HG03095 (cell line): ENCODE measurements at regions not wholly inside any gene's neighbourhood (a gene's known extent, or its start where the extent isn't known, plus 50 kb on each side); places are given as distances from the start of the nearest gene placed in this dataset.

ENCODE experiments used
- ATAC-seq: cut with Tn5 transposase; IDR thresholded peaks from one replicate; pipeline ENCODE4 v1.9.1; 2021; ENCODE audit warnings: moderate library complexity; ENCODE audit not compliant: unreplicated experiment

DNA sequence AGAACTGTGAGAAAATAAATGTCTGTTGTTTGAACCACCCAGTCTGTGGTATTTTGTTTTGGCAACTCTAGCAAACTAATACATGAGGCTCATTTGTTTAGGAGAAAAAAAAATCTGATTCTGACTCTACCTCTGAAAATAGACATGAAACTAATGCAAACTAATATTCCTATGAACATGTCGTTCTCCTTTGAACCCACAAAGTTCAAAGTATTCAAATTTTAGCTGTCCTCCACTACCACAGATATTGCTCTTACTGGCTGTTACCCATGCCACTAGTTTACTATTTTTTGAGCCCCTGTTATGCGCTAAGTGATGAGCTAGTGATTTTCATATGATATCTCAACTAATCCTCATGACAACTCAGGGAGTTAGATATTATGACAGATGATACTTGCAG, 58.8 kb upstream of the ZNF804B start:
- no peak for ATAC-seq

DNA sequence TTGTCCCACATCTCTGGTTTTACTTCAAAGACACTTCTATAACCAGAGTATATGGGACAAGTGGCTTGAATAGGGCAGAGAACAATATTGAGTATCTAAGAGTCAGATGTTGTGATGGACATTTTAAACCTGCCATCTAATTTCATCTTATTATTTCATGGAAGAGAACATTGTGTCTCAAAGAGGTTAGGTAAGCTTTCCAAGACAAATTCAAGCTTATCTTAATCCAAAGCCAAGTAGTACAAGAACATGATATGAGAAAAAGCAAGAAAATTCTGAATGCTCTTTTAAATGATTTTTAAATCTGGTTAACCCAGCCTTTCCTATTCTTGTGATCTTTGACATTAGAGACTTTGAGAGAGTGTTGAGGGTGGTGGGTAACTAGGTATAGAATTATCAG, 65.3 kb upstream of the ZNF804B start:
- ATAC-seq, result no peak

DNA sequence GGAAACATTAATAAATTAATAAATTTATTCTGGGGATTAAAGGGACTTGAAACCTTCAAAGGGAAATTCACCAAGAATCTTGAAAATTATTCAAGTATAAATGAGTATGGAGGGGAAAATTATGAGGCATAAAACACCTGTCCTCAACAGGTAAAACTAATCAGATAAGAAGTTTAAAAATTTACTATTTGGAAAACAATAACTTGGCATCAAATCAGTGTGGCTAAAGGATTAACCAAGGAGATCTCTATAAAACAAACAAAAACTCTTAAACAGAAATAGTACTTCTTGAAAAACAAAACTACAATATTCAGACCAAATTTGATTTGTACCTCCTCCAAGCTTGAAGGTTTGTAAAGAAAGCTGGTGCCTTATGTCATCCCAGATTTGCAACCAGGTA, 66.4 kb upstream of the ZNF804B start:
- ATAC-seq, result no peak

DNA sequence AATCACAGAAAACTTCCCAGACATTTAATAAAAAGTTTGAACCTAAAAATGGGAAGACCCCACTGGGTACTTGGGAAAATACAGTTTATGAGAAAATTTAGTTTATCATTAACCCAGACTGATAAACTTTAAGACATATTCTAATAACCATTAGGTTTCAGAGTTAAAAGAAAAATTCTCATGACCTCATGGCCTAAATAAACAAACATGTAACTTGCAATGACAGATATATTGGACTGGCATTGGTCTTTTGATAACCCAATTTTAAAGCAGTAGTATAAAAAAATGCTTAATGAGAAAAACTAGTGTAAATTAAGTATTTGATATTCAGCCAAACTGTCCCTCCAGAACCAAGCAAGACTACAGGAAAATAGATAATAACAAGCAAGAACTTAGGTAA, 67.0 kb upstream of the ZNF804B start:
- ATAC-seq, result no peak

DNA sequence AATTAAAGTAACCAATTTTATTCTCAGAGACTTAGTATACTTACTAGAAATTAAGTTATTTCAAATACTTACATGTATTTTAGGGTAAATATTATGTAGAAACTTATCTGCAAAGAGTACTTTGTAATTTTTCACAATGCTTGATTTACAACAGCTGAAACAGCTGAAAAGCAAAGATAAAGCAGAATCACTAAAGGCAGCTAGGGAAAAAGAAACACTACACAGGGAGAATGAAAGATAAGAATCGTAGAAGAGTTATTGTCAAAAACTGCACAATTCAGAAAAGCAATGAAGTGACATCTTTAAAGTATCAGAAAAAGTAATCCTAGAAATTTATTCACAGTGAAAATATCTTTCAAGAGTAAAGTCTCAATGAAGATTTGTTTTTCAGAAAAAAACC, 69.7 kb upstream of the ZNF804B start:
- no peak for ATAC-seq

DNA sequence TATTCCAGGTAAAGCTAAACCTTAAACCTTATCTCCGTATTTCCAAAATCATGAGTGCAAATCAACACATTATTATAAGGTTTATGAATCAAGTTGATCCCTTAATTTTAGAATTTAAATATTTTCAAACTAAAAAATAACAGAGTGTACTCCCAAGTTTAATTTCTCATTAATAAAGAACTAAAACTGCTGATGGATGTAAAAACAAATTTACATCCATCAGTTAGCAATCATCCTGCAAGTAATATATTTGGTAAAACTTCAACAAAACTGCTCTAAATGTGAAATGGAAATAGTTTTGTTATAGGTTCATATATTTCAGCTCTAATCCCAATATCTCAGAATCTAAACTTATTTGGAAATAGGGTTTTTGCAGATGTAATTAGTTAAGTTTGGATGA, 71.3 kb upstream of the ZNF804B start:
- ATAC-seq, result no peak

DNA sequence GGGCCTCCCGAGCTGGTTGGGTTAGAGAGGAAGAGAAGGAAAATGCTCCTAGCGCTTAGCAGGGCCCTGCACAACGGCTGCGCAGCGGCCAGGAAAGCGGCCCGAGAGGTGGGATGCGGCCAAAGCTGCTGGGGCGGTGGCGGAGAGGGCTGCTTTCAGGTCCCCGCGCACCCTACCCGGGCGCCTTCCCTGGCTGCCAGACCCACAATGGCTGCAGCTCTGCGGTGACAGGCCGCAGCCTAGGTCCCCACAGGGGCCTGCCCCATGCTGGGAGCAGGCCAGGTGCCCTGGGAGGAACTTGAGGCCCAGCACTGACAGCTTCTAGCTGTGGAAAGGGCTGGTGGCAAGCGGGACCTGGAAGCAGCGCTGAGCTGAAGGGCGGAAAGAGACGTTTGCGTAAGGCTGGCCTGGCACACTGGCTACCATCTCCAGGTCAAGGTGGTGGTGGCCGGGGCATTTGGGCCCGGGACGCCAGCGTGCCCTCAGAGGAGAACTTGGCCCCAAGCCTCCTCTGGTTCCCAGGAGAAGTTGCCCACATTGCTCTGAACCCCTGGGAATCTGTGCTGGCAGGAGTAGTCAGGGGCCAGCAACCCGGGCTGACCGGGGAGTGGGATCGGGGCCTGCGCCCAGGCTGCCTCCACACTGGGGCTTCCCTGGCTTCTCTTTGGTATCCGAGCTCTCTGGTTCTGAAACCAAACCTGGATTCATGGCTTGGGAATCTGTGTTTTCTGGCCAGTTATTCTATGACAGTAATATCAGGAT, 72.9 kb upstream of the ZNF804B start:
- no peak for ATAC-seq

DNA sequence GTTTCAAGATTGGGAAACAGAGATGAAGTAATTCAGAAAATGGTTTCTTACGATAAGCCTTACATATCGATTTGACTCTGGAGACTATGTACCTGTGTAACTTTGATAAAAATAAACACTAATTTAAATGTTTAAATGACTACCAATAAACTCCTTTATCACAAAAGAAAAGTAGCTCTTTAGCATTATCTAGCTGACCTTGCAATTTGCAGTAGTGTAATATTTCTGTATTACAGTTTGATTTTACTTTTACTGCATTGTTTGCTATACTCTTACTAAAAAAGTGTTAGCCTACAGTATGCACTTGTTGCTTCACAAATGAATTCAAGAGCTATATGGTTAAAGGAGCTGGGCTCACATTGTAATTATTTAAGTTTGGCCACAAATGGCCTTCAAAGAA, 77.8 kb upstream of the ZNF804B start:
- no peak for ATAC-seq

DNA sequence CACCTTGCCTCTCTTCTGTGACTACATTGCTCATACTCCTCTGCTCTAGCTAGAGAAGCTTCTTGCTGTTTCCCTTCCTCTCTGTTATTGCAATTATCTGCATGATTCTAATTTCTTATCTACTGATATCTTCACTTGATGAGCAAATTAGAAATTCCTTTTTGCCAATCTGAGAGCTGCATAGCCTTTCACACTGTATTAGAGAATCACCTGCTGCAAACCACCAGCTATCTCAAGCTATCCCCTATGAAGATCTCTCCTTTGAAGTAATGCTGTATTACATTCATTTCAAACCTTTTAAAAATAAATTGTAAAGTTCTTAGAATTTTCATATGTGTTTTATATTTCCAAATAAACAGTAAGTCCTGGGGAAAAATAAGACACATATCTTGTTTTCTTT, 89.0 kb upstream of the ZNF804B start:
- ATAC-seq, result no peak

DNA sequence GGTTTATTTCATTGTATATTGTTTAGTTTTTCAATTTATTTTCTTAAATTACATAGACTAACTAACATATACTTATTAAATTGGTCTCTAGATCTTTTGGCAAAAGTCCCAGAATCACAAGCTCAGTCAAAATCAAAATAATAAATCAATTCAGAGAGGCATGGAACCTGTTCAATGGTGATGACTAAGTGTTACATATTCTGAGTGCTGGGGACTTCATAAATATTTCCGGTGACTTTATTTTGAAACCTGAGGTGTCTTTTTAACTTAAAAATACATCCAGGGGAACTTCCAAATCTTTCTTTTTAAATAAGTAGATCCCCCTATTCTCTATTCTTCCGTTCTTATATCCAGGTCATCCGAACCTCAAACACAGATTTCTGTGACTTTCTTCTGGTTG, 89.6 kb upstream of the ZNF804B start:
- no peak for ATAC-seq

DNA sequence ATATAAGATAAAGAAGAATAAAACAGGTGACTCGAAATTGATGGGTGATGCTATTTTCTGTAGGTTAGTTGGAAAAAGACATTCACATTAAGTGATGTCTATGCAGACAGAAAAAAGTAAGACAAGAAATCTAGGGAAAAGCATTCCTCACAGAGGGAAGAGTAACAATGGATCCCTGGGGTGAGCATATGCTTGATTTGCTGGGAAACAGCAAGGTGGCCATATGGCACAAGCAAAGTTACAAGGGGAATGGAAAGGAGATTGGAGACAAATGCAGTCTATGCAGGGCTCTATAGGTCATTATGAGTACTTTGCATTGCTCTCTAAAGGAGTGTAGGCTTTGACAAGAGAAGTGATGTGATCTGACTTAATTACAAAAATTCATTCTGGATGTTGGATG, 90.9 kb upstream of the ZNF804B start:
- ATAC-seq, result no peak

DNA sequence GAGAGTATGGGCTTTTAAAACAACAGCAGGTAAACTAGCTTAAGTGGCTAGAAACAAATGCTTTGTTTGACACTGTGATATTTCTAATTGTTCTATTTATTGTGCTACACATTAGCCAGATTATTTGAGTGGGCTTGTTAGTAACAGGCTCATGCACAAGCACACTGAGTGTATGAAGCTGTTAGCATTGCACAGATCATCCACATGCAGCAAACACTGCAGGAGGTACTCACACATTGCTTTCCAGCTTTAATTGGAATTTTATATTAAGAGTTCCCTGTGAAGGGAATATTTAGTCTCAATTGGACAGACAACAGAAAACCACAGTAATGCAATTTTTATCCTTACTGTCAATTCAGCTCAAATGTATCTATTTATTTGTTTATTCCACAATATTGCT, 92.9 kb upstream of the ZNF804B start:
- ATAC-seq, result no peak

DNA sequence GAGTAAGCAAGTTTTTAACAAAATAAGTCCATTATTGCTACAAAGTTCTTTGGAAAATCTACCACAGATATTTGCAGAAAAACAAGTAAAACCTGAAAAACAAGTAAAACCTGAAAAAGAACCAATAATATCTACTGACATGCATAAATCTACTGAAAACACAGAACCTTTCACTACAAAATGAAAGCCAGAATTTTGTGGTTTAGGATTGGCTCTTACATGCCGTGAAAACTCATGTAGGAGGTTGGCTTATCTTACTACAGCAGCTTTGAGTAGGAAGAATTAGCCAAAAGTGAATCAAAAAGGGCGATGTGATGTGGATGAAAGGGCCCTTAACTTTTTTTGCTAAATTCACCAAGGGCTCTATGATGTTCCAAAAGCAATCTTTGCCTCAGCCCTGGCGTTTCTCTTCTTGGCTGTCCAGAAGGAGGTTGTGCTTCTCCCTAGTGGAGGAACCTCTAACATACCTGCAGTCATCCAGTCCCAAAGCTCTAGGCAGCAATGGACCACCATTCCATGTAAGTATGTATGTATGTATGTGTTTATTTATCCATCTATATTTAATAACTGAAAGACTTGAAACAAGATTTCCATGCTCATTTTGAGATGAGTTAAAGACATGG, 93.5 kb upstream of the ZNF804B start:
- ATAC-seq, result no peak

DNA sequence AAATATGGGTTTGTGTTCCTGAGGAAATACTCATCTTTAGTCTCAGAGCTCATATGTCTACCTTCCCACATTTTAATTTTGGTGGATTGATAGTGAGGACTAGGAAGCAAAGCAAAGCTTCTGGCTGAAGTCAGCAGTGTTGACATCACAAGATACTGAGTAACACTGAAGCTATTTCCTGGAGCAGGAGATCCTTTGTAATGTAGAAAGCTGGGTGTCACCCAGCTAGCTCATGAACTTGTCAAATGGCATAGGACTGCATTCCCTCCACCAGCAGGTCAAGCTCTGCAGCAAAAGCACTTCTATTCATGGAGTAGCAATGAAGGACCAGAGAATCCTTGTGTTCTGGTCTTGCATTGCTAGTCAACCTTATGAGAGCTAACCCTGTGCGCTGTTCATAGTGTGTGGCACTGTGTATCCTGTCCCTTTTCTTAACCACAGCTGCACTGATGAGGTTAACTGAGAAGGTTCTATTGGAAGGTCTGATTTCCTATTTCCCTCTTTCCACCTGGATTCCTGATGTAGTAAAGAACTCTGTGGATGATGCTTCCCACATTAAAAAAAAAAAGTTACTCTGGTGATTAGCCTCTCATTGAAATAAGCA, 94.8 kb upstream of the ZNF804B start:
- no peak for ATAC-seq

DNA sequence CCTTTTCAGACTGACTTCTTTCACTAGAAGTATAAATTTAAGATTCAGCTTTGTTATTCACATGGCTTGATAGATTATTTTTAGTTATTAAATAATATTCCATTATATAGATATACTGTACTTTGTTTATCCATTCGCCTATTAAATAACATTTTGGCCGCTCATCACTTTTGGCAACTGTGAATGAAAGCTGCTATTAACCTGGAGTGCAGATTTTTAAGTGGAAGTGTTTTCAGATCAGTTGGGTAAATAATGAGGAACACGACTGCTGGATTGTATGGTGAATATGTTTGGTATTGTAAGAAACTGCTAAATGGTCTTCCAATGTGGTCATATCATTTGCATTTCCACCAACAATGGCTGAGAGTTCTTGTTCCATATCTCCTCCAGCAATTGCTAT, 97.6 kb upstream of the ZNF804B start:
- no peak for ATAC-seq

DNA sequence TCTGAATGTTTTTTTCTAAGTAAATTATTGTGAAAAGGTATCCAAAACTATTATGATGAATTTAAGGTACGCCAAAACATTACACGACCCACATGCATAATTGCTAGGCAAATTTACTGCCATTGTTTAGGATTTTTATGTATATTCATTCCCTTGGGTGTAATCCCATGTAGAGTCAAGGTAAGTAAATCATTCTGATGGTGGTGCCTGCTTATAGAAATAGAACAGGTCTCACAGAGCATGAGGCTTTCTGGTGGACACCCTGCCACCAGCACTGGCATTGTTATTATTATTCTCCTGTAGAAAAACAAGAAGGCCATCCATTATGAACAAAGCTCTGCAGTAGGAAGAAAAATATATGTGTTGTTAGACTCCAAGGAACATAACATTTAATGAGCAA, 111.7 kb upstream of the ZNF804B start:
- ATAC-seq, result no peak

DNA sequence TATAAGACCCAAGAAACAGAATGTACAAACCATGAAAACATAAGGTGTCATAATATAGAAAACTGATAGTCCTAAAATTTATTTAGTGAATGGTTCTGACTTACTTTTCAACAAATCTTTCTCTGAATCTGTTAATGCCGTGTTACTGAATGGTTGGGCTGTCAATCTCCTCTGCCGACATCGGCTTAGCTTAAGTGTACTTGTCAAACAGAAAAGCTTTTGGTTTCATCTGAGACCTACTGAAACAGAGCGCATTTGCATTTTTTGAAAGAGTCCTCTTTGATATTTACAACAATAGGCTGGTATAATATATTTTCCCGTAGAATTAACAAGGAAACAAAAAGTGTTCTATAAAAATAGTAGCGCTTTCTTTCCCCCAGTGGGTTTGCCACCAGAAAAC, 120.9 kb upstream of the ZNF804B start:
- no peak for ATAC-seq

DNA sequence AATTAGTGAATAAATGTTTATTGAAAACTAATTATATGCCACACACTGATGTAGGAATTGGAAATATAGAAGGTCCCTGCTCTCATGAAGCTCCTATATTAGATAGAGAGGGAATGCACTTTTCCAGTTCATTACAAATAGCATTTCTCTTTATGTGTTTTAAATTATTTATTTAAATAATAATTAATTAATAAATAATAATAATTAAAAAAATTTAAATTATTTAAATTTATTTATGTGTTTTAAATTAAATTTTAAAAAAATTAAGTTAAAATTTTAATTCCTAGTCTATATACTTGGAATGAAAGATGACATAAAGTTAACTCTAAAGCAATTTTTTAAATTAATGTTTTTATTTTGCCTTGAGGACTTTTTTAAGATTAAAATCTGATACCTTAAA, 121.7 kb upstream of the ZNF804B start:
- ATAC-seq, result no peak

DNA sequence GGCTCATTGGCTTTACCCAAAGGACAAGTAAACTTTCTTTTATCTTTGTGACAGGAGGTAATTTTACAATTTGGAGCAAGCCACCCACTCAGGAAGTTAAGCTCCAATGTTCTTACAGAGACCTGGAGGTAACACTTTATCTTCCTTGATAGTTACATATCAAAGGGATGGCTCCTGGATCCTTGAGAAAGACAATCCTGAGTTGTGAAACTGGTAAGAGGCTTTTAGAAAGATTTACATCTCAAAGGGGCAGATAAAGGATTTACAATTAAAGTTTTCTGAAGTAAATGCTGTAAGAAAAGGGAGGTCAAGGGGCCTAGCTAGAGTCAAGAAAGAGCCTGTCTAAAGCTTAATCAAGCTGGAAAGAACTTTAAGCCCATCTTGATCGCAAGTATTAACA, 124.4 kb upstream of the ZNF804B start:
- no peak for ATAC-seq

DNA sequence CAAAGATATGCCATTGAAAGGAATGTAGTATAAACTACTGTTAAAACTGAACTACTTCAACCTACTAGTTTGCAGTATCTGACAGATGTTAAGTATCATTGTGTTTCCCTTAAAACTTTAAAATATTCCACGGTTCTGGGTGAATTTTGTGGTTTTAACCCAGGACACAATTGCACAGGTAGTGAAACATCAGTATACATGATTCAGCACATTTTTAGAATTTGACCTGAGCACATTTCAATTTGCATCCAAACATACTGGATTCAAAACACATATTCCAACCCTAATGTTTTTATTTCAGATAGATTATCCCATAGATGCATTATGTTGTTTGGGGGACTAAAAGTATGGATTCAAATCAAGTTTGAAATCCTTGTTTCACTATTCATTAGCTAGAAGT, 129.9 kb upstream of the ZNF804B start:
- no peak for ATAC-seq

DNA sequence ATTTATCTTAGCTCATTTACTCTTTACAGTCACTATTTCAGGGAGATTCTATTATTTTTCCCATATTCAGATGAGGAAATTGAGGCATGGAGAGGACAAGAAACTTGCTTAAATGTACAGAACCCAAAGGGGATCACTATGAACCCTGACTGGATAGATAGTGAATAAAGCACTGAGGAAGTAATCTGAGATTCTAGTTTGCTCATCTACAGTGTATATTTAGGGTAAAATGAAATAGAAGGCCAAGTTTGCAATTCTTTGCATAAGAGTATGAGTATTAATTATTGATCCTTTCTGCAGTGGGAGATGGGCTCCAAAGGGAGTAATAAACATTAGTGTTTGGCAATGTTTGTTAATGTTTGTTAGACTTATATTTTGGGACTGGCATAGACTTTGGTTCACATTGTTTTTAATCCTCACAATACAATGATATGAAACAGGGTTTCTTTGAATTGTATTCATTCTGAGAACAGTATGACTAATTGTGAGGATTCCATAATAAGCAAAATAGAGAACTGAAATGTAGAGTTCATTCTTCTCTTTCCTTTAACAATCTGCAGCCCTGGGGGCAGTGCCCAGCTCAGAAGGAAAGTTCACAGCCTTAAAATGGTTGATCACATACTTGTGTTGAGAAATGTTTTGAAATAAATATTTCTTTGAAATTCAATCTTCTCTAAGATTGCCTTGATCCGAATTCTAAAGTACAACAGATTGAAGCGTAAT, 131.0 kb upstream of the ZNF804B start:
- ATAC-seq, result peak; percentile 99

DNA sequence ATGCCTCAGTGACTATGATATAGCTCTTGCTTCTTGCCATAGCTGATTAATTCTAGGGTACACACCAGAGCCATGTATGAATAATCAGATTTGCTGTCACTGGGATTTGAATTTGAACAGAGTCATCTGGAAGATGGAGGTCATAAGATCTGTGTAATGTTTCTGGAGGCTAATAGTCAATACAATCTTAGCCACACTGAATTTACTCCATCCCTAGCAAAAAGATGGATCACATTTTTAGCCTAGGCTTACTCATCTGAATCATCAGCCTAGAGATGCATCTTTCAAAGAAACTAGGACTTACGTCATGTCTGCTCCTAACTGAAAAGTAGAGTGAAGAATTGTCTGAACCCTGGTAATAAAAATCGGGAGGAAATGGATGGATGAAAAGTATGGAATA, 142.3 kb upstream of the ZNF804B start:
- ATAC-seq, result no peak
